Left ventricle myocardium inferior (tissue), 1 donor: ENCODE measurements at regions not wholly inside any gene's neighbourhood (a gene's known extent, or its start where the extent isn't known, plus 50 kb on each side); places are given as distances from the start of the nearest gene placed in this dataset.

Experiments used
- DNase-seq: peaks from one replicate; pipeline ENCODE4 v3.0.0-alpha.2; 2020
- H3K27ac ChIP-seq: fragments of 200-600 bp; replicated peaks from 2 replicates; pipeline ENCODE4 v1.8.0; 2021
- H3K27me3 ChIP-seq: fragments of 200-600 bp; 2 replicates; pipeline ENCODE4 v1.8.0; 2021; ENCODE audit warnings: low read depth
- H3K36me3 ChIP-seq: fragments of 200-600 bp; 2 replicates; pipeline ENCODE4 v1.8.0; 2021
- H3K4me1 ChIP-seq: fragments of 200-600 bp; 2 replicates; pipeline ENCODE4 v1.8.0; 2021
- H3K4me3 ChIP-seq: fragments of 200-600 bp; 2 replicates; pipeline ENCODE4 v1.8.0; 2021; ENCODE audit warnings: mild to moderate bottlenecking, moderate library complexity
- H3K9me3 ChIP-seq: fragments of 200-600 bp; replicated peaks from 2 replicates; pipeline ENCODE4 v1.8.0; 2021
- CTCF ChIP-seq: fragments of 200-600 bp; IDR thresholded peaks from 2 replicates; pipeline ENCODE4 v1.8.0; 2021; ENCODE audit warnings: antibody characterized with exemption, mild to moderate bottlenecking, borderline replicate concordance
- intact Hi-C: fragments of 100-400 bp; cut with micrococcal nuclease; formaldehyde crosslinking; loops from one replicate; pipeline ENCODE4 v1.11.0; 2022
- donor health status: DM: no; HTN: yes; CAD: no; lungs with severe emphysema.

- no peak overlapping the region for H3K4me3 ChIP-seq
- intact Hi-C loops = no loop called here
- H3K27me3 ChIP-seq = no peaks in the 10 kb centered on the region
- no peaks in the 10 kb centered on the region for H3K36me3 ChIP-seq
- DNase-seq = no peak
- no peak overlapping the region for H3K27ac ChIP-seq
- H3K4me1 ChIP-seq = no peaks in the 10 kb centered on the region
- no peak for TF ChIP-seq CTCF
- H3K9me3 ChIP-seq = peaks cover 20% of the 10 kb centered on the region
Observed at GRCh38 chr4:34516524-34516923, 1727.8 kb downstream of the ARAP2 start.

- Histone ChIP-seq H3K4me3 (no peak overlapping the region), H3K4me1 (no peaks in the 10 kb centered on the region), H3K9me3 (no peaks in the 10 kb centered on the region), H3K27me3 (no peaks in the 10 kb centered on the region), H3K27ac (no peak overlapping the region), H3K36me3 (no peaks in the 10 kb centered on the region)
- intact Hi-C loops = no loop called here
- DNase-seq = no peak
- TF ChIP-seq CTCF = no peak
Observed at GRCh38 chr4:34534916-34535315, 1709.4 kb downstream of the ARAP2 start.

- DNase-seq = no peak
- Histone ChIP-seq H3K4me1 (no peaks in the 10 kb centered on the region), H3K4me3 (no peak overlapping the region), H3K27me3 (no peaks in the 10 kb centered on the region), H3K9me3 (peaks cover 4% of the 10 kb centered on the region), H3K27ac (no peak overlapping the region), H3K36me3 (no peaks in the 10 kb centered on the region)
- no peak for TF ChIP-seq CTCF
- intact Hi-C loops = no loop called here
Observed at GRCh38 chr4:34566091-34566490, 1678.2 kb downstream of the ARAP2 start.

- Histone ChIP-seq H3K27me3 (no peaks in the 10 kb centered on the region), H3K36me3 (no peaks in the 10 kb centered on the region), H3K4me1 (no peaks in the 10 kb centered on the region), H3K27ac (no peak overlapping the region), H3K4me3 (no peak overlapping the region), H3K9me3 (peaks cover 9% of the 10 kb centered on the region)
- TF ChIP-seq CTCF = no peak
- no peak for DNase-seq
- intact Hi-C loops = no loop called here
Observed at GRCh38 chr4:34572026-34572425, 1672.3 kb downstream of the ARAP2 start.

GRCh38 chr4:34615315-34615714 is 1629.0 kb downstream of the ARAP2 start:
- H3K4me1 ChIP-seq = no peaks in the 10 kb centered on the region
- TF ChIP-seq CTCF = no peak
- DNase-seq = no peak
- H3K27ac ChIP-seq = no peak overlapping the region
- H3K36me3 ChIP-seq = no peaks in the 10 kb centered on the region
- no peaks in the 10 kb centered on the region for H3K27me3 ChIP-seq
- peaks cover 5% of the 10 kb centered on the region for H3K9me3 ChIP-seq
- intact Hi-C loops = no loop called here
- H3K4me3 ChIP-seq = no peak overlapping the region

GRCh38 chr4:34619531-34620162 is 1624.7 kb downstream of the ARAP2 start:
- no peak for TF ChIP-seq CTCF
- Histone ChIP-seq H3K4me1 (no peaks in the 10 kb centered on the region), H3K27ac (no peak overlapping the region), H3K27me3 (no peaks in the 10 kb centered on the region), H3K9me3 (peaks cover 35% of the 10 kb centered on the region), H3K36me3 (no peaks in the 10 kb centered on the region), H3K4me3 (no peak overlapping the region)
- intact Hi-C loops = no loop called here
- DNase-seq = no peak
